Nephron progenitor cell (in vitro differentiated cells): ENCODE measurements at regions not wholly inside any gene's neighbourhood (a gene's known extent, or its start where the extent isn't known, plus 50 kb on each side); places are given as distances from the start of the nearest gene placed in this dataset.

ENCODE experiments used
- DNase-seq: peaks from one replicate; pipeline ENCODE4 v3.0.0; 2021
- H3K27ac Mint-ChIP-seq: 2 replicates; pipeline ENCODE4 v1.8.0; 2021; ENCODE audit warnings: mild to moderate bottlenecking, moderate library complexity, mixed read lengths
- H3K27me3 Mint-ChIP-seq: 2 replicates; pipeline ENCODE4 v1.8.0; 2021; ENCODE audit warnings: mild to moderate bottlenecking, low read depth, mixed read lengths; ENCODE audit not compliant: poor library complexity
- H3K36me3 Mint-ChIP-seq: 2 replicates; pipeline ENCODE4 v1.8.0; 2021; ENCODE audit warnings: low read depth, mixed read lengths
- H3K4me1 Mint-ChIP-seq: 2 replicates; pipeline ENCODE4 v1.8.0; 2021; ENCODE audit warnings: mixed read lengths
- H3K4me3 Mint-ChIP-seq: 2 replicates; pipeline ENCODE4 v1.8.0; 2021; ENCODE audit warnings: mild to moderate bottlenecking, moderate library complexity, mixed read lengths
- H3K9me3 Mint-ChIP-seq: 2 replicates; pipeline ENCODE4 v1.8.0; 2021; ENCODE audit warnings: mild to moderate bottlenecking, moderate library complexity, mixed read lengths
- CTCF ChIP-seq: fragments of 200-600 bp; sonication (generic); IDR thresholded peaks from 2 replicates; pipeline ENCODE4 v1.5.0; 2021; ENCODE audit warnings: antibody characterized with exemption

DNA sequence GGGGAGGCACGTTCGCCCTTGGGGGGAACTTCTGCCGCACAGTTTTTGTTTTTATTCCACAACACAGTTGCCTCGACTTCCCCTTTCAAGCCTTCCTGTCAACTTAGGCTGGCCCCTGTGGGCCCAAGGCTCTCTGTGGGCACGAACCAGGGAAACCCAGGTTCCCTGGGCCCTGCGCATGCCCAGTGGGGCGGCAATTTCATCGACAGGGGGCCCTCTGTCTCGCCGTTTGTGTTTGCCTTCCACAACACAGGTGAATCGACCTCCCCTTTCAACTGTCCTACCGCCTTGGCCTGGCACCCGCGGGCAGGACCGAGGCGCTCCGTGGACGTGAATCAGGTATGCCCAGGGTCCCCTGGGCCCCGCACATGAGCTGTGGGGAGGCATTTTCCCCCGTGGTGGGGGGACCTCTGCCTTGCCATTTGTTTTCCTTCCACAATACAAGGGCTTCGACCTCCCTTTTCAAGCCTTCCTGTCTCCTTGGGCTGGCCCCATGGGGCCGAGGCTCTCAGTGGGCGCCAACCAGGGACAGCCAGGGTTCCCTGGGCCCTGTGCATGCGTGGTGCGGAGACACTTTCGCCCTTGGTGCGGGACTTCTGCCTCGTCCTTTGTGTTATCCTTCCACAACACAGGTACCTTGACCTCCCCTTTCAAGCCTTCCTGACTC lies 354.0 kb downstream of the ALG10 start:
- no peak for TF ChIP-seq CTCF
- Mint-ChIP-seq H3K27me3 (no peaks in the 10 kb centered on the region), H3K4me1 (no peaks in the 10 kb centered on the region)

DNA sequence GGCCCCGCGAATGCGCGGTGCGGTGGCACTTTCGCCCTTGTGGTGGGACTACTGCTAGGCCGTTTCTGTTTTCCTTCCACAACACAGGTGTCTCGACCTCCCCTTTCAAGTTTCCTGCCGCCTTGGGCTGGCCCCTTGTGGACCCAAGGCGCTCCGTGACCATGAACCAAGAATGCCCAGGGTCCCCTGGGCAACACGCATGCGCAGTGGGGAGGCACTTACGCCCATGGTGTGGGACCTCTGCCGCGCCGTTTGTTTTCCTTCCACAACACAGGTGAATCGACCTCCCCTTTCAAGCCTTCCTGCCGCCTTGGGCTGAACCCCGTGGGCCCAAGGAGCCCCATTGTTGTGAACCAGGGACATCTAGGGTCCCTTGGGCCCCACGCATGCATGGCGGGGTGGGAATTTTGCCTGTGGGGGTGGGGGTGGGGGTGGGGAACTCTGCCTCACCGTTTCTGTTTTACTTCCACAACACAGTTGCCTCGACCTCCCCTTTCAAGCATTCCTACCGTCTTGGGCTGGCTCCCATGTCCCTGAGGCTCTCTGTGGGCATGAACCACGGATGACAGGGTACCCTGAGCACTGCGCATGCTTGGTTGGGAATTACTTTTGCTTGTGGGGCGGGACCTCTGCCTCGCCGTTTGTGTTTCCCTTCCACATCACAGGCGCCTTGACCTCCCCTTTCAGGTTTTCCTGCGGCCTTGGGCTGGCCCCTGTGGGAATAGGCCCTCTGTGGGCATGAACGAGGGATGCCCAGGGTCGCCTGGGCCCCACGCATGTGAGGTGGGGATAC lies 355.1 kb downstream of the ALG10 start:
- H3K36me3 Mint-ChIP-seq, result no peaks in the 10 kb centered on the region
- no peak overlapping the region for H3K27ac Mint-ChIP-seq
- TF ChIP-seq CTCF, result no peak
- DNase-seq, result no peak
- peaks cover 91% of the 10 kb centered on the region for H3K9me3 Mint-ChIP-seq
- H3K4me3 Mint-ChIP-seq, result no peak overlapping the region
- H3K27me3 Mint-ChIP-seq, result no peaks in the 10 kb centered on the region
- no peaks in the 10 kb centered on the region for H3K4me1 Mint-ChIP-seq

More for the DNA sequence above, 354.0 kb downstream of the ALG10 start:
- no peak overlapping the region for H3K27ac Mint-ChIP-seq
- peaks cover 91% of the 10 kb centered on the region for H3K9me3 Mint-ChIP-seq
- no peaks in the 10 kb centered on the region for H3K36me3 Mint-ChIP-seq
- no peak overlapping the region for H3K4me3 Mint-ChIP-seq
- DNase-seq, result no peak

DNA sequence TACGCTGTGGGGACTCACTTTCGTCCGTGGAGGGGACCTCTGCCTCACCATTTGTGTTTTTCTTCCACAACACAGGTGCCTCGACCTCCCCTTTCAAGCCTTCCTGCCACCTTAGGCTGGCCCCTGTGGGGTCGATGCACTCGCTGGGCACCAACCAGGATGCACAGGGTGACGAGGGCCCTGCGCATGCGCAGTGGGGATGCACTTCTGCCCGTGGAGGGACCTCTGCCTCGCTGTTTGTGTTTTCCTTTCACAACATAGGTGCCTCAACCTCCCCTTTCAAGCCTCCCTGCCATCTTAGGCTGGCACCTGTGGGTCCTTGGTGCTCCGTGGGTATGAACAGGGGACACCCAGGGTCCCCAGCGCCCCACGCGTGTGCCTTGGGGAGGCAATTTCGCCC lies 356.8 kb downstream of the ALG10 start:
- Mint-ChIP-seq H3K9me3 (peaks cover 88% of the 10 kb centered on the region), H3K27ac (no peak overlapping the region), H3K36me3 (no peaks in the 10 kb centered on the region), H3K4me3 (no peak overlapping the region), H3K4me1 (no peaks in the 10 kb centered on the region), H3K27me3 (no peaks in the 10 kb centered on the region)
- no peak for TF ChIP-seq CTCF
- no peak for DNase-seq

- no peak overlapping the region for H3K4me3 Mint-ChIP-seq
- no peak for DNase-seq
- H3K36me3 Mint-ChIP-seq, result no peaks in the 10 kb centered on the region
- H3K27me3 Mint-ChIP-seq, result no peaks in the 10 kb centered on the region
- H3K27ac Mint-ChIP-seq, result no peak overlapping the region
- H3K4me1 Mint-ChIP-seq, result no peaks in the 10 kb centered on the region
- peaks cover 93% of the 10 kb centered on the region for H3K9me3 Mint-ChIP-seq
- no peak for TF ChIP-seq CTCF
These were observed 362.4 kb downstream of the ALG10 start for GRCh38 chr12:34384693-34385092.

GRCh38 chr12:34386016-34386415 lies 363.7 kb downstream of the ALG10 start:
- no peak for TF ChIP-seq CTCF
- H3K9me3 Mint-ChIP-seq, result peaks cover 93% of the 10 kb centered on the region

More at GRCh38 chr12:34386016-34386415, 363.7 kb downstream of the ALG10 start:
- no peak for DNase-seq
- Mint-ChIP-seq H3K4me3 (no peak overlapping the region), H3K4me1 (no peaks in the 10 kb centered on the region), H3K27me3 (peaks cover 2% of the 10 kb centered on the region), H3K27ac (no peak overlapping the region), H3K36me3 (no peaks in the 10 kb centered on the region)
